Ishikawa (cell line): ENCODE measurements at regions not wholly inside any gene's neighbourhood (a gene's known extent, or its start where the extent isn't known, plus 50 kb on each side); places are given as distances from the start of the nearest gene placed in this dataset.

ENCODE experiments used
- CREB1 ChIP-seq: IDR thresholded peaks from 2 replicates; pipeline ENCODE4 v1.6.1; 2012; ENCODE audit warnings: low read depth
- RAD21 ChIP-seq: IDR thresholded peaks from 2 replicates; pipeline ENCODE4 v1.6.1; 2012; ENCODE audit warnings: low read depth
- TAF1 ChIP-seq: IDR thresholded peaks from 2 replicates; pipeline ENCODE4 v1.6.1; 2012; ENCODE audit warnings: low read depth, mild to moderate bottlenecking

DNA sequence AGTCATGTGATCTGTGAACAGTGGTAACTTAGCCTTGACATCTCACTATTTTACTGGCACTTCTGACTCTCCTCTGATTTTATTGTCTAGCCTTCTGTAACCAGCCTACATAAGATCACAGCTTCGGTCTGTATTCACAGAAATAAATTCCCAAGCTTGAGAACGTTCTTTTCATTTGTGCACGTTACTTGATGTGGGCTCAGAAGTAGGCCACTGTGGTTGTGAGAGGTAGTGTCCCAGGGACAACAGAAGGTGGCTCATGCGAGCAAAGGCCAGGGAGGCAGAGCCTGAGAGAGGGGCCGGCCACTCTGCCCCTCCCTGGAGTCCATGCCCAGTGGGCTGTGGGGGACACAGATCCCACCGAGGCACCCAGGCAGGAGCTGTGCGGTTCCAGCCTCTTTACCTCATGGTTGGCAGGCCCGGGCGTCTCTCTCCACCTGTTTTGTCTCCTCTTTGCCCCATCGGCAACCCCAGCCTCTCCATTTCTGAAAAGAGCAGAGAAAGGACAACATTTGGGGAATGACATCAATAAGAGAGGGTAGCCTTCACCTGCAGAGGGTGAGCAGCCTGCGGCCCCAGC, 207.5 kb upstream of the CST7 start:
- TF ChIP-seq TAF1 (no peak), RAD21 (no peak), CREB1 (no peak)
